ENCODE measurements at regions not wholly inside any gene's neighbourhood (a gene's known extent, or its start where the extent isn't known, plus 50 kb on each side); places are given as distances from the start of the nearest gene placed in this dataset.
"Not testable (repeated sequence)": the region's sequence is repeated elsewhere in the genome, so short reads cannot be mapped to it uniquely, and the experiment has no call there.

DNA sequence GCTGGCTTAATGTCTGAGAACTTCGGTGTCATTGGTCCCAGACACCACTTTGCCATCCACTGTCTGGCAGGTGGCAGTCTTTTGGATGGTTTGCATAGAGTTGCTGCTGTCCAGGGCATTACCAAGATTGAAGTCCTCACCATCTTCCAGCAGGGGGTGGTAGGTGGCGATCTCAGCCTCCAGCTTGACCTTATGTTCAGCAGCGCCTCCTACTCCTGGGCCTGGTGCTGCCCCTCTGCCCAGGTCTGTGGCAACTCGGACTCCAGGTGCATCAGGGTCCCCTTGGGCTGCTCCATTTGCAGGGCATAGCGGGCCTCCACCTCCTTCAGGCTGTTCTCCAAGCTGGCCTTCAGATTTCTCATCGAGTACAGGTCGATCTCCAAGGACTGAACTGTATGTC is 573.3 kb upstream of the NCAM2 start:
- Histone ChIP-seq H3K27ac (no peak overlapping the region), H3K4me3 (no peak overlapping the region)
- no peak for DNase-seq (ENCODE audit: low read depth in 1 of 2, low spot score in 2 of 2)

DNA sequence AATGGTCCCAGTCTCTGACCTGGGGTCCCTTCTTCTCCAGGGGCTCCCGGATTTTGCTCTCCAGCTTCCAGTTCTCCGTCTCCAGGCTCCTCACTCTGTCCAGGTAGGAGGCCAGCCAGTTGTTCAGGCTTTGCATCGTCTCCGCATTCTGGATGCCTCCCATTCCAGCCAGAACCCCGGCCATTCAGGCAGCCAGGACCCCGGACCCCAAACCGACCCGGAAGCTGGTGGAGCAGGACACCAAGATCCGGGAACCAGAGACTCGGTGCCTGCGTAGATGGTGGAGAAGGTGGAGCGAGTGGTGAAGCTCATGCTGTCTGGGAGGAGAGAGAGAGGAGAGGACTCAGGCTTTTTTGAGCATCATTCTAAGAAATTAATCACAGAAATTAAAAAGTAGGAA is 572.4 kb upstream of the NCAM2 start:
- no peak overlapping the region for H3K4me3 ChIP-seq
- H3K4me1 ChIP-seq (replicated peaks) = no peaks in the 10 kb centered on the region
- no peaks in the 10 kb centered on the region for H3K9me3 ChIP-seq (replicated peaks)
- no peak overlapping the region for H3K27ac ChIP-seq
- no peaks in the 10 kb centered on the region for H3K36me3 ChIP-seq
- H3K27me3 ChIP-seq (replicated peaks) = no peaks in the 10 kb centered on the region; the same call in 1 of the 2 replicates
- no peak for DNase-seq (ENCODE audit: low read depth in 1 of 2, low spot score in 2 of 2)

More for the DNA sequence above, 573.3 kb upstream of the NCAM2 start:
- H3K4me1 ChIP-seq (replicated peaks) = no peaks in the 10 kb centered on the region
- H3K9me3 ChIP-seq (replicated peaks) = 0 out of 2 replicates have a peak, but pooled peaks cover 3% of the 10 kb centered on the region
- no peaks in the 10 kb centered on the region; the same call in 1 of the 2 replicates for H3K27me3 ChIP-seq (replicated peaks)
- H3K36me3 ChIP-seq = no peaks in the 10 kb centered on the region

DNA sequence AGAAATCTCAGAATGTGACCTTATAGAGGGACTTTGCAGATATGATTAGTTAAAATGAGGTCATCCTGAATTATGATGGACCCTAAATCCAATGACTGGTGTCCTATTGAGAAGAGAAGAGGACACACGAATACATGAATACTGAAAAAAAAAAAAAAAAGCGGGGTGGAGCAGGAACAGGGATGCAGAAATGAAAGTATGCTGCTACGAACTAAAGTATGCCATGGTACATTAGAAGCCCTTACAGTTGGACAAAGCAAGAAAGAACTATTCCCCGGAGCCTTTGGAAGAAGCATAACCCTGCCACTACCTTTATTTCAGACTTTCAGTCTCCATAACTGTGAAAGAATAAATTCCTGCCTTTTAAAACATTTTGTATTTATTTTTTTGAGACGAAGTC is 557.9 kb upstream of the NCAM2 start:
- peaks cover 4% of the 10 kb centered on the region; the same call in 1 of the 2 replicates for H3K9me3 ChIP-seq (replicated peaks)
- H3K27ac ChIP-seq = no peak overlapping the region
- no peaks in the 10 kb centered on the region for H3K4me1 ChIP-seq (replicated peaks)
- DNase-seq (ENCODE audit: low read depth in 1 of 2, low spot score in 2 of 2) = no peak
- H3K36me3 ChIP-seq = no peaks in the 10 kb centered on the region
- no peaks in the 10 kb centered on the region for H3K27me3 ChIP-seq (replicated peaks)
- H3K4me3 ChIP-seq = no peak overlapping the region

DNA sequence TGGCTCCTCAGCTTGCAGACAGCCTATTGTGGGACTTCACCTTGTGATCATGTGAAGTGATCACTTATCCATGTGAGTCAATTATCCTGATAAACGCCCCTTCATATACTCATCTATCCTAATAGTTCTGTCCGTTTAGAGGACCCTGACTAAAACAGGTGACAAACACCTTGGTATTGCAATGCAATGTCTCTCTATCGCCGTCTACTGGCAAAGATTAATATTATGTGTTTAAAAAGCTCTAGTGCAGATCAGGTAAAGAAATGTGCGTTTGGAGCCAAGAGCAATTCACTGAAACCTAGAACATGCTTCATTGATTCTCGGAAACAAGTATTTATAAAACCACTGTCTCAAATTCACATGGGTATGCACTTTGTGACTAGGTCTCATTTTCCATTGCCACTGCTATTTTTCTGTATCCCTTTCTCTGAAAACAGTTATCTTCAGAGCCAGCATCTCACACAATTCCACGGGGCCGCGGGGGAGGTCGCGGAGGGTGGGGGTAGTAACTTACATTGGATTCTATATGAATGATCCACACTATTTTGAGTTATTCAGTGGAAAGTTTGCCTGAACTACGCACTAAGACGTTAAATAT is 554.6 kb upstream of the NCAM2 start:
- no peak for DNase-seq (ENCODE audit: low read depth in 1 of 2, low spot score in 2 of 2)
- no peaks in the 10 kb centered on the region for H3K27me3 ChIP-seq (replicated peaks)

DNA sequence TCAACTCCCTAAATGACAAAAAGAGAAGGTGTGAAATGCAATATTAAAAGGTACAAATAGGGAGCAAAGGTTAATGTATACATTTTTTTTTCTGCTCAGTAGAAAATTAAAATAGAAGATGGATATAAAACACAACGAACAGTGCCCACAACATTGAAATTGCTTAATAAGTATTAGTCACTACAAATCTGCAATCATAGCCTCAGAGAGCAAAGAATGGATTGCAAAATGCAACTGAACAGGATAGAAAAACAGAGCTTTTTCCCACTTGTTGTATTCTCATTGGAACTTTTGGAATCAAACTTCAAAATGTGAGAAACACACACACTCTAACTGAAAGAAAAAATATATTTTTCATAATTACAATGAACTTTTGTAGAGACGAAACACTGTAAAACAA is 552.2 kb upstream of the NCAM2 start:
- no peak for DNase-seq (ENCODE audit: low read depth in 1 of 2, low spot score in 2 of 2)
- Histone ChIP-seq H3K9me3 (replicated peaks) (no peaks in the 10 kb centered on the region), H3K4me3 (no peak overlapping the region), H3K27me3 (replicated peaks) (no peaks in the 10 kb centered on the region), H3K27ac (no peak overlapping the region), H3K4me1 (replicated peaks) (no peaks in the 10 kb centered on the region), H3K36me3 (no peaks in the 10 kb centered on the region)

More for the DNA sequence above, 554.6 kb upstream of the NCAM2 start:
- no peaks in the 10 kb centered on the region; the same call in 1 of the 2 replicates for H3K9me3 ChIP-seq (replicated peaks)
- H3K4me1 ChIP-seq (replicated peaks) = no peaks in the 10 kb centered on the region
- no peak overlapping the region for H3K4me3 ChIP-seq
- H3K36me3 ChIP-seq = no peaks in the 10 kb centered on the region
- no peak overlapping the region for H3K27ac ChIP-seq

DNA sequence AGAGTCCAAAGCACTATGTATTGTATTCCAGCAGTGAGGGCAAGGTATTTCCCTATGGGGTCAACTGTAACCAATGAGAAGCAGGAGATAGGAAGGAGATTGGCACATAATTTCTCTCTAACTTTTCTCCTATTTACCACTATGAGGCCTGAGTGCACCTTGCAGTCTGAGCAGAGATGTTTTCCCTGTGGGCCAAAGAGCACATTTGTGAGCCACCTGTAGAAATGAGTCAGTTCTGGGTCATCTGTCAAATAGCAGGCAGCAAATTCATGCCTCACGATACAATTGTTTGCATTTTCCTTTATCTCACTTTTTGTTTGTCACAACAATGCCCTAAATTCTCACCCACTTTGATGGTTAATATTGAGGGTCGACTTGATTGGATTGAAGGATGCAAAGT is 547.2 kb upstream of the NCAM2 start:
- Histone ChIP-seq H3K36me3 (no peaks in the 10 kb centered on the region), H3K9me3 (replicated peaks) (no peaks in the 10 kb centered on the region; the same call in 1 of the 2 replicates), H3K27me3 (replicated peaks) (no peaks in the 10 kb centered on the region), H3K27ac (no peak overlapping the region), H3K4me3 (no peak overlapping the region), H3K4me1 (replicated peaks) (no peaks in the 10 kb centered on the region)
- no peak for DNase-seq (ENCODE audit: low read depth in 1 of 2, low spot score in 2 of 2)

DNA sequence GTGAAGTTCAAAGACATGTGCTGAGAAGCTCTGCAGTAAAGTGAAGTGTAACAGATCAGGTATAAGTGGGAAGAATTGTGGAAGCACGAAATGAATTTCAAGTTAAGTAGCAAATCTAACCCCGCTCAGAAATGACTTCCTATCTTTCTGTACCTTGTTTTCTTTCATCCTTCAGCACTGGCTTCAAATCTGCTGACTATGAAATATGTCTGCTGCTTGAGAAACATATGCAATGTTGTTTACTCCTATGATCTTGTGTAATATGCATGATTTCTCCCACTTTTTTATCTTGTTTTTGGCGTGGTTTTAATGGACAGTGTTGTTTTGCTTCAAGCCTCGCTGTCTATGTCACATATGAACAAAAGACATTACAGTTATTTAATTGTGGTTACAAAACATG is 545.3 kb upstream of the NCAM2 start:
- Histone ChIP-seq H3K36me3 (no peaks in the 10 kb centered on the region), H3K27me3 (replicated peaks) (no peaks in the 10 kb centered on the region), H3K4me1 (replicated peaks) (no peaks in the 10 kb centered on the region), H3K27ac (no peak overlapping the region), H3K4me3 (no peak overlapping the region), H3K9me3 (replicated peaks) (no peaks in the 10 kb centered on the region; the same call in 1 of the 2 replicates)
- DNase-seq (ENCODE audit: low read depth in 1 of 2, low spot score in 2 of 2) = no peak

DNA sequence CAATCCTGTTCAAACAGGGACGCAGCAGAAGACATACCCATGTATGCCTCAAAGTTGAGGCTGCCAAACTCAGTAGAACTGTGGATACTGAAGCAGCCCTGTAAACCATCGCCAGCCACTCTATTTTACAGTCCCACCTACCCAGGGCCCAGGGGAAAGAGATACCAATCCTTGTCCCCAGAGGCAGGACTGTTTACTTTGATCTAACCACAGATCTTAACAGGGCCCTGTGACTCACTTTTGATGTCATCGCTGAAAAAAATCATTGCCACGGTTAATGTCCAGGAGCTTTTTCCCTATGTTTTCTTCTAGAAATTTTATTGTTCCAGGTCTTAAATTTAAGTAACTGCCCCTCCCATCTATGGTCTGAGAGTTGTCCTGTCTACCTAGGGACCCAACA is 538.4 kb upstream of the NCAM2 start:
- no peak overlapping the region for H3K27ac ChIP-seq
- no peak overlapping the region for H3K4me3 ChIP-seq
- H3K36me3 ChIP-seq = no peaks in the 10 kb centered on the region
- no peak for DNase-seq (ENCODE audit: low read depth in 1 of 2, low spot score in 2 of 2)
- no peaks in the 10 kb centered on the region for H3K4me1 ChIP-seq (replicated peaks)
- H3K9me3 ChIP-seq (replicated peaks) = no peaks in the 10 kb centered on the region
- no peaks in the 10 kb centered on the region for H3K27me3 ChIP-seq (replicated peaks)

DNA sequence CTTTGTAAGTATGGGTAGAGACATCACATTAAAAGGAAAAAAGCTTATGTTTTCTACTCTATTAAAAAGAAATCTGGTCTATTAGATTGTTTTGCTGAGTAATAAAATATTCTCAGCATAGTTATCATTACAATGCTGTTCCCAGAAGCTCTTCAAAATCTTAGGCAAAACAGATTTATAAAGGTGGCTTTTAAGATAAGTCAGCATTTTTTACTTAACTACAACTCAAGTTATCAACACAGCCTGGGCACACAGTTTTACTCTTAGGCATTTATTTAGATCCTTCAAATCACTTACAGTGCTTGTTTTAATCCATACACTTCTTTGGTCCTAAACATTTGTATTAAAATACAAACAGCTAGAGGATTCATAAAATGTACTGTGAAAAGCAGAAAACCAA is 534.8 kb upstream of the NCAM2 start:
- no peaks in the 10 kb centered on the region for H3K36me3 ChIP-seq
- no peak overlapping the region for H3K4me3 ChIP-seq
- no peaks in the 10 kb centered on the region for H3K4me1 ChIP-seq (replicated peaks)
- H3K9me3 ChIP-seq (replicated peaks) = no peaks in the 10 kb centered on the region
- H3K27me3 ChIP-seq (replicated peaks) = no peaks in the 10 kb centered on the region
- no peak for DNase-seq (ENCODE audit: low read depth in 1 of 2, low spot score in 2 of 2)
- no peak overlapping the region for H3K27ac ChIP-seq

DNA sequence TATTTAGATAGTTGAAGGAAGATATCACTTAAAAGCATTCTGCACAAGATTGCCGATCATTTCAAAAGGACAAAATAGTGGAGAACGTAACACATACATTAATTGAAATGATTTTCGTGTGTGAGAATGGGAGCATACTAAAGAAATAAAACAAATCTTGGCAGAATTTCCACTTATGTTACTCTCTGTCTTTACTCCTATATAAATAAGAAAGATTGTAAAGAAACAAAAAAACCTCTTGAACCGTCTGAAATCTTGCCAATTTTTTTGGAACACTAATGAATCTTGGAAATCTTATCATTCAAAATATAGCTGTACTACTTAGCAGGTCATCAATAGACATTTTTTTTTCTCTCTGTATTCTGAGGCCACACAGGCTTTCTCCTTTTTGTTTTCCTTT is 528.8 kb upstream of the NCAM2 start:
- H3K36me3 ChIP-seq = no peaks in the 10 kb centered on the region
- H3K4me3 ChIP-seq = no peak overlapping the region
- DNase-seq (ENCODE audit: low read depth in 1 of 2, low spot score in 2 of 2) = no peak
- H3K4me1 ChIP-seq (replicated peaks) = no peaks in the 10 kb centered on the region
- no peak overlapping the region for H3K27ac ChIP-seq
- H3K9me3 ChIP-seq (replicated peaks) = 0 out of 2 replicates have a peak, but pooled peaks cover 4% of the 10 kb centered on the region
- no peaks in the 10 kb centered on the region for H3K27me3 ChIP-seq (replicated peaks)

DNA sequence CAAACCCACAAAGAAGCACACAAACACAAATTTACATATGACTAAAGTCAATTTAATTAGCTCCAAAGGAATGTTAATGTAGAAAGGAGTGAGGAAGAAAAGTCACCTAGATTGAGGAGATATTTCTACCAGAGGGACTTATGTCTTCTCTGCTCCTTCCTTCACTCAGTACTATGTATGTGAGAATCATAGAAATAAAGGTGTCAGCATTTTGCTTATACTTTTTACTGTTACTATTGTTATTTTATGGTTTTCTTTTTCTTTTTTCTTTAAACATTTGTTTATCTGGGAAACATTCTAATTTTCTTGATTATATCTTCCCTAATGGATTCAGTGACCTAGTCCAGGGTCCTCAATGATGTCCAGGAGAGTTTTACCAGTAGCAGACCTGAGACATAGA is 511.9 kb upstream of the NCAM2 start:
- Histone ChIP-seq H3K27ac (no peak overlapping the region), H3K4me1 (replicated peaks) (no peaks in the 10 kb centered on the region), H3K36me3 (no peaks in the 10 kb centered on the region), H3K4me3 (no peak overlapping the region), H3K27me3 (replicated peaks) (no peaks in the 10 kb centered on the region), H3K9me3 (replicated peaks) (no peaks in the 10 kb centered on the region)
- DNase-seq (ENCODE audit: low read depth in 1 of 2, low spot score in 2 of 2) = no peak

DNA sequence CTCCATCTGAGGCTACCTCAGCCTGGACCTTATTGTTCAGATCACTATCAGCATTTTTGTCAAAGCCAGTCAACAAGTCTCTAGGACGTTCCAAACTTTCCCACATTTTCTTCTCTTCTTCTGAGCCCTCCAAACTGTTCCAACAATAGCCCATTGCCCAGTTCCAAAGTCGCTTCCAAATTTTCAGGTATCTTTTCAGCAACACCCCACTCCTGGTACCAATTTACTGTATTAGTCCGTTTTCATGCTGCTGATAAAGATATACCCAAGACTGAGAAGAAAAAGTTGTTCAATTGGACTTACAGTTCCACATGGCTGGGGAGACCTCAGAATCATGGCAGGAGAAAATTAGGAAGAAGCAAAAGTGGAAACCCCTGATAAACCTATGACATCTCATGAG is 495.3 kb upstream of the NCAM2 start:
- H3K4me1 ChIP-seq (replicated peaks); H3K27ac ChIP-seq; H3K9me3 ChIP-seq (replicated peaks); DNase-seq (ENCODE audit: low read depth in 1 of 2, low spot score in 2 of 2); H3K4me3 ChIP-seq; H3K36me3 ChIP-seq; H3K27me3 ChIP-seq (replicated peaks): not testable (repeated sequence)

DNA sequence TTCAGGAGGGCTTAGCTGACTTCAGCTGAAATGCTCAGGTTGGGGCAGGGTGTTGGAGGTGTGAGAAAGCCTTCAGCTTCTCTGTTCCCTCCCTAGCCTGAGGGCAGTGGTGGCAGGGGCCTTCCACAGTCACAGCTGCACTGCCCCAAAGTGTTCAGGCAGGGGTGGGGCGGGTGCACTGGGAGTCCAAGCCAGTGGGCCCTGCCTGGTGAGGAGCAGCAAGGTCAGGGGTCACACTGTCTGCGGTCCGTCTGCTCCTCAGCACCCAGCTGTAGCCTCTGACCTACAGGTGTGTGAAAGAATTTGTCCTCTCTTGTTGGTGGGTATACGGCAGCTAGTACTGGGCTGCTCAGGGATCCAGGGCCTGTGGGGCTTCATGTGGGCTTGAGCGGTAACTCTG is 490.4 kb upstream of the NCAM2 start:
- no peak for DNase-seq (ENCODE audit: low read depth in 1 of 2, low spot score in 2 of 2)
- Histone ChIP-seq H3K9me3 (replicated peaks) (no peaks in the 10 kb centered on the region; the same call in none of the 2 replicates), H3K36me3 (no peaks in the 10 kb centered on the region), H3K27me3 (replicated peaks) (no peaks in the 10 kb centered on the region), H3K4me1 (replicated peaks) (no peaks in the 10 kb centered on the region), H3K27ac (no peak overlapping the region), H3K4me3 (no peak overlapping the region)

DNA sequence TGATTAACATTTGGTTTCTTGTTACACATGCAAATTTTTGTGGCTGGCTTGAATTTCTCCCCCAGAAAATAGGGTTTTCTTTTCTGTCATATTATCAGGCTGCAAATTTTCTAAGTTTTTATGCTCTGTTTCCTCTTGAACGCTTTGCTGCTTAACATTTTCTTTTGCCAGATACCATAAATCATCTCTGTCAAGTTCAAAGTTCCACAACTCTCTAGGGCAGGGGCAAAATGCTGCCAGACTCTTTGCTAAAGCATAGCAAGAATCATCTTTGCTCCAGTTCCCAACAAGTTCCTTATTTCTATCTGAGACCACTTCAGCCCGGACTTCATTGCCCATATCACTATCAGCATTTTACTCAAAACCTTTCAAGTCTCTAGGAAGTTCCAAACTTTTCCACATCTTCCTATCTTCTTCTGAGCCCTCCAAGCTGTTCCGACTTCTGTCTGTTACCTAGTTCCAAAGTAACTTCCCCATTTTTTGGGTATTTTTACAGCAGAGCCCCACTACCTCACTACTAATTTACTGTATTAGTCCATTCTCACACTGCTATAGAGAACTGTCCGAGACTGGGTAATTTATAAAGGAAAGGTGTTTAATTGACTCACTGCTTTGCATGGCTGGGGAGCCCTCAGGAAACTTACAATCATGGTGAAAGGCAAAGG is 486.9 kb upstream of the NCAM2 start:
- Histone ChIP-seq H3K27me3 (replicated peaks) (no peaks in the 10 kb centered on the region), H3K27ac (no peak overlapping the region), H3K4me3 (no peak overlapping the region), H3K9me3 (replicated peaks) (no peaks in the 10 kb centered on the region; the same call in none of the 2 replicates), H3K36me3 (no peaks in the 10 kb centered on the region), H3K4me1 (replicated peaks) (no peaks in the 10 kb centered on the region)
- DNase-seq (ENCODE audit: low read depth in 1 of 2, low spot score in 2 of 2) = no peak

Measured in SJSA1 (cell line).